ENCODE measurements at regions not wholly inside any gene's neighbourhood (a gene's known extent, or its start where the extent isn't known, plus 50 kb on each side); places are given as distances from the start of the nearest gene placed in this dataset.

DNA sequence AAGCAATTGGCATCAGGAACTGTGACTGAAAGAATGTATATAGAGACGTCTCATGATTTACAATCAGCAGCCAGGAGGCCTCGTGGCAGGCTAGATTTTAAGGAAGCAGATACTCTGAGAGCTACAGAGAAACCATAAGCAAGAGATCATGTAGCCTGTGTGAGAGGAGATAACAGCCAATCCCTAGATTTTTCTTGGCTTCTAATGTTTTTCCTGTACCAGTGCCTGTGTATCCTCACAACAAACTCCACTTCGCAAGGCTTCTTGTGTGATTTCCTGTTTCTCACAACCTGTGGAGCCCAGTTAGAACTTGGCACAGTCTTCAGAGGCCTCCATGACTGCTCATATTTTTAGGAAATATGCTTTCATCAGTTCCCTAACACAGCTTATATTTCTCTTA lies 147.9 kb downstream of the PTCHD1 start:
- 47% methylated on average over 3 of the region's 3 CpGs for WGBS (ENCODE audit: missing lambda C conversion rate)
- Histone ChIP-seq H3K4me3 (no peak overlapping the region), H3K4me2 (no peak overlapping the region), H3K4me1 (no peaks in the 10 kb centered on the region), H3K9me3 (no peaks in the 10 kb centered on the region; the same call in 2 of the 3 replicates), H3K27ac (no peak overlapping the region)
- ChIA-PET CTCF (no interaction called here), POLR2A (no interaction called here)
- FAIRE-seq (no peak), DNase-seq (ENCODE audit: low read depth in 1 of 2, low spot score in 1 of 2) (no peak), ATAC-seq (no peak)
- TF ChIP-seq MYC (IDR thresholded peaks at IDR 0.05; ENCODE audit: borderline replicate concordance, low read length) (no peak), BHLHE40 (IDR thresholded peaks at IDR 0.05; ENCODE audit: low read depth, low read length) (no peak)
- TF ChIP-seq, protein P1, sequence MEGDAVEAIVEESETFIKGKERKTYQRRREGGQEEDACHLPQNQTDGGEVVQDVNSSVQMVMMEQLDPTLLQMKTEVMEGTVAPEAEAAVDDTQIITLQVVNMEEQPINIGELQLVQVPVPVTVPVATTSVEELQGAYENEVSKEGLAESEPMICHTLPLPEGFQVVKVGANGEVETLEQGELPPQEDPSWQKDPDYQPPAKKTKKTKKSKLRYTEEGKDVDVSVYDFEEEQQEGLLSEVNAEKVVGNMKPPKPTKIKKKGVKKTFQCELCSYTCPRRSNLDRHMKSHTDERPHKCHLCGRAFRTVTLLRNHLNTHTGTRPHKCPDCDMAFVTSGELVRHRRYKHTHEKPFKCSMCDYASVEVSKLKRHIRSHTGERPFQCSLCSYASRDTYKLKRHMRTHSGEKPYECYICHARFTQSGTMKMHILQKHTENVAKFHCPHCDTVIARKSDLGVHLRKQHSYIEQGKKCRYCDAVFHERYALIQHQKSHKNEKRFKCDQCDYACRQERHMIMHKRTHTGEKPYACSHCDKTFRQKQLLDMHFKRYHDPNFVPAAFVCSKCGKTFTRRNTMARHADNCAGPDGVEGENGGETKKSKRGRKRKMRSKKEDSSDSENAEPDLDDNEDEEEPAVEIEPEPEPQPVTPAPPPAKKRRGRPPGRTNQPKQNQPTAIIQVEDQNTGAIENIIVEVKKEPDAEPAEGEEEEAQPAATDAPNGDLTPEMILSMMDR (IDR thresholded peaks at IDR 0.05), result no peak

DNA sequence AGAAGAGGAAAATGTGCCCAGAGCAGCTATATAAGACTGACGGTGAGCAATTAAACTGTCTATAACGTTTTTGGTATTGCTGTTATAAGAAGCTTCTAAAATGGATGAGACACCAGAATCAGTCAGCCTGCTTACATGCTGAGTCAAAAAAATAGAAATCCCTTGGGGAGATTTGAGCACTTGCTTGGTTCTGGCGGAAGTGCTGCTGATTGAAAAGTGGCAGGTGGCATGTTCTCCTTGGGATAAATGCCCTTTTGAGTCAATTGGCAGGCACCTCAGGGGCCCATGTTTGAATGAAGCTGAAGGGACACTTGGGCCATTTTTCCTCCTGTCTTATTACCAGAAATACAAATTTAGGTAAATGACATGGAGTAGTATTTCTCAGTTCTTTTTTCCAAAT lies 148.7 kb downstream of the PTCHD1 start:
- WGBS (ENCODE audit: missing lambda C conversion rate), result 56% methylated on average over 3 of the region's 3 CpGs
- Histone ChIP-seq H3K9me3 (no peaks in the 10 kb centered on the region; the same call in 2 of the 3 replicates), H3K4me3 (no peak overlapping the region), H3K4me2 (no peak overlapping the region), H3K27ac (no peak overlapping the region), H3K4me1 (no peaks in the 10 kb centered on the region)
- TF ChIP-seq HOXB13 (CRISPR knock-in tag; IDR thresholded peaks at IDR 0.05; ENCODE audit: low read depth) (no peak), MYC (IDR thresholded peaks at IDR 0.05; ENCODE audit: borderline replicate concordance, low read length) (no peak), NR3C1 (IDR thresholded peaks at IDR 0.05) (no peak), MAZ (IDR thresholded peaks at IDR 0.05; ENCODE audit: borderline replicate concordance, low read depth, low read length) (no peak), ZSCAN20 (CRISPR knock-in tag; IDR thresholded peaks at IDR 0.05) (no peak), EHF (CRISPR knock-in tag; IDR thresholded peaks at IDR 0.05) (no peak)
- no peak for DNase-seq (ENCODE audit: low read depth in 1 of 2, low spot score in 1 of 2)
- POLR2A ChIA-PET, result no interaction called here
- CTCF ChIA-PET, result no interaction called here
- ATAC-seq, result no peak
- no peak for FAIRE-seq

DNA sequence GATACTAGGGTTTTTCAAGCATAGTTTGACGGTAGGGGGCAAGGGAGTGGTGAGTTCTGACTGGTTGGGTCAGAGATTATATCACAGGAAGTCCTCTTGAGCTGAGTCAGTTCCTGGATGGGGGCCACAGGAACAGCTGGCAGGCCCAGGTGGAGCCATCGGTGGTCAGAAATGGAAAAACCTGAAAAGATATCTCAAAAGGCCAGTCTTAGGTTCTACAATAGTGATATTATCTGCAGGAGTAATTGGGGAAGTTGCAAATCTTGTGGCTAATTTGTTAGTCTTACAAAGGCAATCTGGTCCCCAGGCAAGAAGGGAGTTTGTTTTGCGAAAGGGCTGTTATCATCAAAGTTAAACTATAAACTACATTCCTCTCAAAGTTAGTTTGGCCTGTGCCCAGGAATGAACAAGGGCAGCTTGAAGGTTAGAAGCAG lies 159.3 kb downstream of the PTCHD1 start:
- 24% methylated on average over 3 of the region's 3 CpGs for WGBS (ENCODE audit: missing lambda C conversion rate)
- Histone ChIP-seq H3K4me1 (no peaks in the 10 kb centered on the region), H3K27ac (no peak overlapping the region), H3K4me2 (peak overlapping the region; percentile 32; the same call in 2 of the 3 replicates), H3K4me3 (no peak overlapping the region), H3K9me3 (no peaks in the 10 kb centered on the region)
- TF ChIP-seq MYC (IDR thresholded peaks at IDR 0.05; ENCODE audit: borderline replicate concordance, low read length) (no peak), CBX2 (IDR thresholded peaks at IDR 0.05; ENCODE audit: borderline replicate concordance, low read depth) (no peak), ZC3H11A (IDR thresholded peaks at IDR 0.05) (no peak), GATA3 (IDR thresholded peaks at IDR 0.05; ENCODE audit: borderline replicate concordance) (no peak), HOXB13 (CRISPR knock-in tag; IDR thresholded peaks at IDR 0.05; ENCODE audit: low read depth) (no peak), EHF (CRISPR knock-in tag; IDR thresholded peaks at IDR 0.05) (no peak), NFE2L2 (conservative IDR thresholded peaks at IDR 0.05; ENCODE audit: low read length) (no peak), RAD21 (conservative IDR thresholded peaks at IDR 0.05 in 1 of 2, IDR thresholded peaks at IDR 0.05 in 1 of 2) (no peak), MAFK (IDR thresholded peaks at IDR 0.05; ENCODE audit: partially characterized antibody) (no peak), POLR2A (IDR thresholded peaks at IDR 0.05; ENCODE audit: low read length) (no peak)
- DNase-seq (ENCODE audit: low read depth in 1 of 2, low spot score in 1 of 2) (peak in 1 of 2 experiments; percentile 11), ATAC-seq (no peak), FAIRE-seq (peak; percentile 85)
- POLR2A ChIA-PET, result no interaction called here
- CTCF ChIA-PET, result no interaction called here

DNA sequence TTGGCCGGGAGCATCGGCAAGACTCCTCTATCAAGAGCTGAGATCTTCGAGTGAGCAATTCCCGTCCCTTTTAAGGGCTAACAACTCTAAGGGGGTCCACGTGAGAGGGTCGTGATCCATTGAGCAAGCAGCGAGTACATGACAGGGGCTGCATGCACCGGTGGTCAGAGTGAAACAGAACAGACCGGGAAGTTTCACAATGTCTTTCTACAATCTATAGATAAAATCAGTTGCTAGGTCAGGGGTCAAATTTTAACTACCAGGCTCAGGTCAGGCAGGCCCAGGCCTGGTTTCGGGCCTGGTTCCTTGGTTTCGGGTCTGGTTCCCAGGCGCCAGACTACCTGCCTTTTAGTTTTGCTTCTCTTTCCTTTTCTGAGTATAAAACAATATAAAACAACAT lies 160.1 kb downstream of the PTCHD1 start:
- no peak for DNase-seq (ENCODE audit: low read depth in 1 of 2, low spot score in 1 of 2)
- no peak for ATAC-seq
- Histone ChIP-seq H3K4me2 (no peak overlapping the region), H3K4me1 (no peaks in the 10 kb centered on the region), H3K9me3 (no peaks in the 10 kb centered on the region), H3K4me3 (no peak overlapping the region), H3K27ac (no peak overlapping the region)
- ChIA-PET POLR2A (no interaction called here), CTCF (interaction anchor here (1.2 to 1.5 kb wide), 2 partner anchors 10 to 16 kb away, joined by 4 read pairs; no protein-coding TSS in a partner anchor)
- TF ChIP-seq RARB (CRISPR knock-in tag; IDR thresholded peaks at IDR 0.05), result no peak
- no peak for TF ChIP-seq ZC3H11A (IDR thresholded peaks at IDR 0.05)
- TF ChIP-seq TFCP2L1 (CRISPR knock-in tag; IDR thresholded peaks at IDR 0.05), result no peak
- TF ChIP-seq MYC (IDR thresholded peaks at IDR 0.05; ENCODE audit: borderline replicate concordance, low read length), result no peak
- no peak for TF ChIP-seq GATA3 (IDR thresholded peaks at IDR 0.05; ENCODE audit: borderline replicate concordance)
- TF ChIP-seq ZNF302 (CRISPR knock-in tag; IDR thresholded peaks at IDR 0.05), result no peak
- TF ChIP-seq, protein P2, sequence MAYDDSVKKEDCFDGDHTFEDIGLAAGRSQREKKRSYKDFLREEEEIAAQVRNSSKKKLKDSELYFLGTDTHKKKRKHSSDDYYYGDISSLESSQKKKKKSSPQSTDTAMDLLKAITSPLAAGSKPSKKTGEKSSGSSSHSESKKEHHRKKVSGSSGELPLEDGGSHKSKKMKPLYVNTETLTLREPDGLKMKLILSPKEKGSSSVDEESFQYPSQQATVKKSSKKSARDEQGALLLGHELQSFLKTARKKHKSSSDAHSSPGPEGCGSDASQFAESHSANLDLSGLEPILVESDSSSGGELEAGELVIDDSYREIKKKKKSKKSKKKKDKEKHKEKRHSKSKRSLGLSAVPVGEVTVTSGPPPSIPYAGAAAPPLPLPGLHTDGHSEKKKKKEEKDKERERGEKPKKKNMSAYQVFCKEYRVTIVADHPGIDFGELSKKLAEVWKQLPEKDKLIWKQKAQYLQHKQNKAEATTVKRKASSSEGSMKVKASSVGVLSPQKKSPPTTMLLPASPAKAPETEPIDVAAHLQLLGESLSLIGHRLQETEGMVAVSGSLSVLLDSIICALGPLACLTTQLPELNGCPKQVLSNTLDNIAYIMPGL (CRISPR knock-in tag; IDR thresholded peaks at IDR 0.05; ENCODE audit: borderline replicate concordance), result no peak
- TF ChIP-seq FOXS1 (CRISPR knock-in tag; IDR thresholded peaks at IDR 0.05), result no peak
- TF ChIP-seq TP53 (CRISPR knock-in tag; IDR thresholded peaks at IDR 0.05), result no peak
- no peak for TF ChIP-seq SREBF2 (IDR thresholded peaks at IDR 0.05)
- TF ChIP-seq, protein P3, sequence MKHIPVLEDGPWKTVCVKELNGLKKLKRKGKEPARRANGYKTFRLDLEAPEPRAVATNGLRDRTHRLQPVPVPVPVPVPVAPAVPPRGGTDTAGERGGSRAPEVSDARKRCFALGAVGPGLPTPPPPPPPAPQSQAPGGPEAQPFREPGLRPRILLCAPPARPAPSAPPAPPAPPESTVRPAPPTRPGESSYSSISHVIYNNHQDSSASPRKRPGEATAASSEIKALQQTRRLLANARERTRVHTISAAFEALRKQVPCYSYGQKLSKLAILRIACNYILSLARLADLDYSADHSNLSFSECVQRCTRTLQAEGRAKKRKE (CRISPR knock-in tag; IDR thresholded peaks at IDR 0.05; ENCODE audit: low read depth), result no peak
- TF ChIP-seq EHMT2 (IDR thresholded peaks at IDR 0.05; ENCODE audit: low read depth), result no peak
- TF ChIP-seq EP300 (IDR thresholded peaks at IDR 0.05), result no peak
- TF ChIP-seq ESRRA (IDR thresholded peaks at IDR 0.05; ENCODE audit: borderline replicate concordance, low read length), result no peak
- TF ChIP-seq CEBPB (IDR thresholded peaks at IDR 0.05), result no peak
- no peak for TF ChIP-seq POLR2A (IDR thresholded peaks at IDR 0.05; ENCODE audit: low read length)
- no peak for TF ChIP-seq KDM5A (IDR thresholded peaks at IDR 0.05)
- no peak for TF ChIP-seq POLR2AphosphoS2 (conservative IDR thresholded peaks at IDR 0.05; ENCODE audit: low read length)
- no peak for TF ChIP-seq HDAC2 (IDR thresholded peaks at IDR 0.05)
- 82% methylated on average over 12 of the region's 12 CpGs for WGBS (ENCODE audit: missing lambda C conversion rate)
- FAIRE-seq, result no peak

Measured in A549 (cell line).